HG02610 (cell line): ENCODE measurements at regions not wholly inside any gene's neighbourhood (a gene's known extent, or its start where the extent isn't known, plus 50 kb on each side); places are given as distances from the start of the nearest gene placed in this dataset.

ENCODE experiments used
- ATAC-seq: cut with Tn5 transposase; IDR thresholded peaks from one replicate; pipeline ENCODE4 v1.9.1; 2021; ENCODE audit warnings: mild to moderate bottlenecking, moderate library complexity; ENCODE audit not compliant: unreplicated experiment

GRCh38 chr10:2982146-2982545 lies 85.2 kb upstream of the PFKP start:
- ATAC-seq: no peak

GRCh38 chr10:2981361-2981801 lies 86.0 kb upstream of the PFKP start:
- no peak for ATAC-seq

- no peak for ATAC-seq
Measured at GRCh38 chr10:2980791-2981360, 86.5 kb upstream of the PFKP start.

GRCh38 chr10:2980116-2980515 lies 87.2 kb upstream of the PFKP start:
- ATAC-seq: no peak

- ATAC-seq: no peak
Measured at GRCh38 chr10:2979306-2979705, 88.0 kb upstream of the PFKP start.

GRCh38 chr10:2978574-2979273 lies 88.6 kb upstream of the PFKP start:
- no peak for ATAC-seq

GRCh38 chr10:2978111-2978510 lies 89.2 kb upstream of the PFKP start:
- no peak for ATAC-seq

GRCh38 chr10:2974503-2975207 lies 92.7 kb upstream of the PFKP start:
- ATAC-seq: no peak

- no peak for ATAC-seq
Measured at GRCh38 chr10:2974083-2974482, 93.3 kb upstream of the PFKP start.

GRCh38 chr10:2972810-2973209 lies 94.5 kb upstream of the PFKP start:
- no peak for ATAC-seq

GRCh38 chr10:2972216-2972615 lies 95.1 kb upstream of the PFKP start:
- no peak for ATAC-seq

GRCh38 chr10:2970190-2970823 lies 97.0 kb upstream of the PFKP start:
- no peak for ATAC-seq

GRCh38 chr10:2968401-2969058 lies 98.8 kb upstream of the PFKP start:
- no peak for ATAC-seq

- ATAC-seq: no peak
Measured at GRCh38 chr10:2966134-2966533, 101.2 kb upstream of the PFKP start.

GRCh38 chr10:2964632-2965296 lies 102.6 kb upstream of the PFKP start:
- ATAC-seq: no peak

GRCh38 chr10:2963889-2964631 lies 103.3 kb upstream of the PFKP start:
- no peak for ATAC-seq

GRCh38 chr10:2962194-2962593 lies 105.2 kb upstream of the PFKP start:
- no peak for ATAC-seq

GRCh38 chr10:2958659-2959058 lies 108.7 kb upstream of the PFKP start:
- no peak for ATAC-seq

GRCh38 chr10:2957785-2958184 lies 109.6 kb upstream of the PFKP start:
- no peak for ATAC-seq

GRCh38 chr10:2955064-2955463 lies 112.3 kb upstream of the PFKP start:
- ATAC-seq: no peak
